Activated CD4-positive, alpha-beta T cell treated with anti-CD3 and anti-CD28 coated beads, Interleukin-2, amount 10 ng/mL, durations not matched to agents 24 days and 14 days (primary cell): ENCODE measurements at regions not wholly inside any gene's neighbourhood (a gene's known extent, or its start where the extent isn't known, plus 50 kb on each side); places are given as distances from the start of the nearest gene placed in this dataset.
"Not testable (repeated sequence)": the region's sequence is repeated elsewhere in the genome, so short reads cannot be mapped to it uniquely, and the experiment has no call there.

Experiments used
- DNase-seq: peaks from one replicate; pipeline ENCODE4 v3.0.0; 2022
- H3K27ac Mint-ChIP-seq: one replicate; pipeline ENCODE4 v1.8.0; 2022; ENCODE audit warnings: mild to moderate bottlenecking, mixed read lengths
- H3K27me3 Mint-ChIP-seq: one replicate; pipeline ENCODE4 v1.8.0; 2022; ENCODE audit warnings: mixed read lengths
- H3K36me3 Mint-ChIP-seq: one replicate; pipeline ENCODE4 v1.8.0; 2022; ENCODE audit warnings: low read depth, mild to moderate bottlenecking, mixed read lengths
- H3K4me1 Mint-ChIP-seq: one replicate; pipeline ENCODE4 v1.8.0; 2021; ENCODE audit warnings: mixed read lengths
- H3K4me3 Mint-ChIP-seq: one replicate; pipeline ENCODE4 v1.8.0; 2022; ENCODE audit warnings: mild to moderate bottlenecking, moderate library complexity, mixed read lengths
- H3K9me3 Mint-ChIP-seq: one replicate; pipeline ENCODE4 v1.8.0; 2021; ENCODE audit warnings: mixed read lengths
- intact Hi-C: fragments of 100-400 bp; cut with micrococcal nuclease; formaldehyde crosslinking; loops from one replicate; pipeline ENCODE4 v1.15.1; 2023

GRCh38 chr5:33075731-33076130 is 364.6 kb downstream of the NPR3 start:
- Mint-ChIP-seq H3K36me3 (no peaks in the 10 kb centered on the region), H3K4me3 (no peak overlapping the region), H3K9me3 (peaks cover 3% of the 10 kb centered on the region), H3K27me3 (no peaks in the 10 kb centered on the region), H3K27ac (no peak overlapping the region), H3K4me1 (no peaks in the 10 kb centered on the region)
- DNase-seq: no peak
- intact Hi-C loops: no loop called here

GRCh38 chr5:33079548-33079947 is 361.2 kb upstream of the TARS1 start:
- no peaks in the 10 kb centered on the region for H3K36me3 Mint-ChIP-seq
- peaks cover 3% of the 10 kb centered on the region for H3K9me3 Mint-ChIP-seq
- no peak overlapping the region for H3K27ac Mint-ChIP-seq
- no peak for DNase-seq
- intact Hi-C loops: no loop called here
- H3K4me3 Mint-ChIP-seq: no peak overlapping the region
- no peaks in the 10 kb centered on the region for H3K27me3 Mint-ChIP-seq
- no peaks in the 10 kb centered on the region for H3K4me1 Mint-ChIP-seq

GRCh38 chr5:33080287-33080686 is 360.5 kb upstream of the TARS1 start:
- no peak overlapping the region for H3K27ac Mint-ChIP-seq
- intact Hi-C loops: no loop called here
- no peaks in the 10 kb centered on the region for H3K36me3 Mint-ChIP-seq
- DNase-seq: no peak
- no peaks in the 10 kb centered on the region for H3K27me3 Mint-ChIP-seq
- H3K9me3 Mint-ChIP-seq: peaks cover 3% of the 10 kb centered on the region
- no peaks in the 10 kb centered on the region for H3K4me1 Mint-ChIP-seq
- H3K4me3 Mint-ChIP-seq: no peak overlapping the region

- no peak for DNase-seq
- no peaks in the 10 kb centered on the region for H3K27me3 Mint-ChIP-seq
- H3K9me3 Mint-ChIP-seq: peaks cover 3% of the 10 kb centered on the region
- no peak overlapping the region for H3K27ac Mint-ChIP-seq
- H3K4me3 Mint-ChIP-seq: no peak overlapping the region
- intact Hi-C loops: no loop called here
- no peaks in the 10 kb centered on the region for H3K4me1 Mint-ChIP-seq
- H3K36me3 Mint-ChIP-seq: no peaks in the 10 kb centered on the region
These were observed 352.6 kb upstream of the TARS1 start for GRCh38 chr5:33088176-33088575.

GRCh38 chr5:33091571-33092363 is 349.0 kb upstream of the TARS1 start:
- Mint-ChIP-seq H3K27ac (no peak overlapping the region), H3K4me1 (no peaks in the 10 kb centered on the region), H3K4me3 (no peak overlapping the region), H3K27me3 (no peaks in the 10 kb centered on the region), H3K9me3 (peaks cover 3% of the 10 kb centered on the region), H3K36me3 (no peaks in the 10 kb centered on the region)
- no peak for DNase-seq
- intact Hi-C loops: no loop called here

- H3K4me1 Mint-ChIP-seq: no peaks in the 10 kb centered on the region
- no peak overlapping the region for H3K27ac Mint-ChIP-seq
- H3K36me3 Mint-ChIP-seq: no peaks in the 10 kb centered on the region
- H3K27me3 Mint-ChIP-seq: no peaks in the 10 kb centered on the region
- no peak for DNase-seq
- intact Hi-C loops: no loop called here
- no peak overlapping the region for H3K4me3 Mint-ChIP-seq
- peaks cover 3% of the 10 kb centered on the region for H3K9me3 Mint-ChIP-seq
These were observed 348.0 kb upstream of the TARS1 start for GRCh38 chr5:33092719-33093118.

GRCh38 chr5:33102551-33102950 is 338.2 kb upstream of the TARS1 start:
- Mint-ChIP-seq H3K27me3 (no peaks in the 10 kb centered on the region), H3K27ac (no peak overlapping the region)

GRCh38 chr5:33105521-33105941 is 335.2 kb upstream of the TARS1 start:
- Mint-ChIP-seq H3K9me3 (peaks cover 9% of the 10 kb centered on the region), H3K27me3 (no peaks in the 10 kb centered on the region), H3K27ac (no peak overlapping the region), H3K4me1 (no peaks in the 10 kb centered on the region), H3K36me3 (no peaks in the 10 kb centered on the region), H3K4me3 (no peak overlapping the region)
- intact Hi-C loops: no loop called here
- no peak for DNase-seq

More at GRCh38 chr5:33102551-33102950, 338.2 kb upstream of the TARS1 start:
- no peaks in the 10 kb centered on the region for H3K4me1 Mint-ChIP-seq
- no peaks in the 10 kb centered on the region for H3K36me3 Mint-ChIP-seq
- intact Hi-C loops: no loop called here
- DNase-seq: no peak
- no peak overlapping the region for H3K4me3 Mint-ChIP-seq
- H3K9me3 Mint-ChIP-seq: peaks cover 9% of the 10 kb centered on the region

GRCh38 chr5:33110496-33110895 is 330.3 kb upstream of the TARS1 start:
- H3K27me3 Mint-ChIP-seq, H3K4me3 Mint-ChIP-seq, DNase-seq, H3K27ac Mint-ChIP-seq, H3K9me3 Mint-ChIP-seq, H3K36me3 Mint-ChIP-seq, H3K4me1 Mint-ChIP-seq, intact Hi-C loops: not testable (repeated sequence)

GRCh38 chr5:33114361-33114760 is 326.4 kb upstream of the TARS1 start:
- intact Hi-C loops: no loop called here
- peaks cover 8% of the 10 kb centered on the region for H3K9me3 Mint-ChIP-seq
- no peak overlapping the region for H3K27ac Mint-ChIP-seq
- H3K27me3 Mint-ChIP-seq: no peaks in the 10 kb centered on the region
- no peaks in the 10 kb centered on the region for H3K36me3 Mint-ChIP-seq
- H3K4me3 Mint-ChIP-seq: no peak overlapping the region
- no peaks in the 10 kb centered on the region for H3K4me1 Mint-ChIP-seq
- no peak for DNase-seq

GRCh38 chr5:33115467-33115866 is 325.3 kb upstream of the TARS1 start:
- Mint-ChIP-seq H3K36me3 (no peaks in the 10 kb centered on the region), H3K9me3 (peaks cover 13% of the 10 kb centered on the region), H3K4me3 (no peak overlapping the region), H3K4me1 (no peaks in the 10 kb centered on the region), H3K27ac (no peak overlapping the region), H3K27me3 (no peaks in the 10 kb centered on the region)
- intact Hi-C loops: no loop called here
- DNase-seq: no peak

GRCh38 chr5:33118761-33119415 is 321.9 kb upstream of the TARS1 start:
- Mint-ChIP-seq H3K27ac (no peak overlapping the region), H3K9me3 (peaks cover 14% of the 10 kb centered on the region), H3K4me1 (no peaks in the 10 kb centered on the region), H3K36me3 (no peaks in the 10 kb centered on the region), H3K27me3 (no peaks in the 10 kb centered on the region), H3K4me3 (no peak overlapping the region)
- intact Hi-C loops: no loop called here
- DNase-seq: no peak

GRCh38 chr5:33120671-33121070 is 320.1 kb upstream of the TARS1 start:
- intact Hi-C loops: no loop called here
- Mint-ChIP-seq H3K4me1 (no peaks in the 10 kb centered on the region), H3K9me3 (peaks cover 14% of the 10 kb centered on the region), H3K27ac (no peak overlapping the region), H3K27me3 (no peaks in the 10 kb centered on the region), H3K36me3 (no peaks in the 10 kb centered on the region), H3K4me3 (no peak overlapping the region)
- DNase-seq: no peak

- H3K4me3 Mint-ChIP-seq: no peak overlapping the region
- H3K27me3 Mint-ChIP-seq: no peaks in the 10 kb centered on the region
These were observed 311.5 kb upstream of the TARS1 start for GRCh38 chr5:33129309-33129708.

More at GRCh38 chr5:33129309-33129708, 311.5 kb upstream of the TARS1 start:
- H3K4me1 Mint-ChIP-seq: no peaks in the 10 kb centered on the region
- no peak for DNase-seq
- H3K27ac Mint-ChIP-seq: no peak overlapping the region
- intact Hi-C loops: no loop called here
- peaks cover 4% of the 10 kb centered on the region for H3K9me3 Mint-ChIP-seq
- H3K36me3 Mint-ChIP-seq: no peaks in the 10 kb centered on the region
